Sigmoid colon (tissue), 4 donors: ENCODE measurements at regions not wholly inside any gene's neighbourhood (a gene's known extent, or its start where the extent isn't known, plus 50 kb on each side); places are given as distances from the start of the nearest gene placed in this dataset.

ENCODE experiments used
- CTCF ChIP-seq, 4 experiments: fragments of 450-650 bp in 3 of 4; fragments of 200-600 bp in 1 of 4; IDR thresholded peaks; one replicate each; pipeline ENCODE4 v1.5.1; 2016 to 2019; ENCODE audit warnings: antibody characterized with exemption in 4 of 4, mild to moderate bottlenecking in 3 of 4, moderate library complexity in 2 of 4
- EP300 ChIP-seq, 4 donors: sonication (generic); formaldehyde crosslinking; IDR thresholded peaks; one replicate each; pipeline ENCODE4 v1.6.1; 2017; ENCODE audit warnings: antibody characterized with exemption in 4 of 4
- POLR2A ChIP-seq, 2 donors: fragments of 450-650 bp; IDR thresholded peaks; one replicate each; pipeline ENCODE4 v1.6.1; 2016; ENCODE audit warnings: antibody characterized with exemption in 2 of 2, mild to moderate bottlenecking in 2 of 2, moderate library complexity in 2 of 2

DNA sequence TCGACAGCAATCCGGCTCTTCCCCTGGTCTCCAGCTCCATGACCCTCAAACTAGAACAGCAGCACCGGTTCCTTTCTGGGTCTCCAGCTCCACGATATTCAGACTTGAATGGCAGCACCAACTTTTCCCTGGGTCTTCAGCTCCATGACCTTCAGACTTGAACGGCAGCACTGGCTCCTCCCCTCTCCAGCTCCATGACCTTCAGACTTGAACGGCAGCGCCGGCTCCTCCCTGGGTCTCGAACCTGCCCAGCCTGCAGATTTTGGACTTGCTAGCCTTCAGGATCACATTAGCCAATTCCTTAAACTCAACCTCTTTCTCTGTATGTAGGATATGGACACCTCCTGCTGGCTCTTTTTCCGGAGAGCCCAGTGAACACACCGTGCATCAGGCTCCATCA, 350.9 kb downstream of the PREX1 start:
- TF ChIP-seq CTCF (IDR thresholded peaks at IDR 0.05) (no peak), POLR2A (IDR thresholded peaks at IDR 0.05) (no peak), EP300 (IDR thresholded peaks at IDR 0.05) (no peak)
